GM06990 (cell line): ENCODE measurements at regions not wholly inside any gene's neighbourhood (a gene's known extent, or its start where the extent isn't known, plus 50 kb on each side); places are given as distances from the start of the nearest gene placed in this dataset.
"Not testable (repeated sequence)": the region's sequence is repeated elsewhere in the genome, so short reads cannot be mapped to it uniquely, and the experiment has no call there.

Experiments used
- DNase-seq: peaks from one replicate; pipeline ENCODE4 v3.0.0-alpha.2; 2011; ENCODE audit not compliant: insufficient read length; ENCODE audit errors: extremely low read depth
- H3K27me3 ChIP-seq: replicated peaks from 2 replicates; pipeline ENCODE4 v1.6.0; 2011; ENCODE audit warnings: low read length; ENCODE audit not compliant: control insufficient read depth, insufficient read depth
- H3K36me3 ChIP-seq: 2 replicates; pipeline ENCODE4 v1.5.1; 2011; ENCODE audit warnings: low read length; ENCODE audit not compliant: control insufficient read depth, insufficient read depth
- H3K4me3 ChIP-seq: replicated peaks from 2 replicates; pipeline ENCODE4 v1.5.1; 2011; ENCODE audit warnings: low read depth, mild to moderate bottlenecking, control low read depth, low read length

DNA sequence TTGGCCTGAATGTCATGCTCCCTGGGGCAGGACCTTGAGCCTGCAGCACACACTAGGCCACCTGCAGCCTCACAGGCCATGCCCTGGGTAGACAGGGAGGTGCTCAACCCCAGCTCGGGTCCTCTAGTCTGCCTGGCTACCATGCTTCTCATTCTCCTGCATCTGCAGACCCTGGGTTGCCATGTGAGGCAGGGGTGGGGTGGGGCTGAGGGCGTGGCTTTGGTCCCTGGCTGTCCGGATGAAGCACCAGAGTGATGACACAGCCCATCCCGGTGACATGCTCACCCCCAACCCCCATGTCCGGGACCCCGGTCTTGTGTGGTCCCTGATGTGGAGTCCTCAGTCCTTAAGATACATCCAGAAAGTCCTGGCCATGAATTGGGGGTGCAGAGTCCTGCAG, 521.8 kb downstream of the GOLGA6L6 start:
- not testable (repeated sequence) for DNase-seq

GRCh38 chr15:20017581-20017980, 524.0 kb downstream of the GOLGA6L6 start:
- not testable (repeated sequence) for DNase-seq

More for the DNA sequence above, 521.8 kb downstream of the GOLGA6L6 start:
- not testable (repeated sequence) for H3K27me3 ChIP-seq, H3K4me3 ChIP-seq, H3K36me3 ChIP-seq

GRCh38 chr15:20016941-20017340, 524.7 kb downstream of the GOLGA6L6 start:
- H3K27me3 ChIP-seq, H3K4me3 ChIP-seq, H3K36me3 ChIP-seq, DNase-seq: not testable (repeated sequence)

More at GRCh38 chr15:20017581-20017980, 524.0 kb downstream of the GOLGA6L6 start:
- H3K27me3 ChIP-seq, H3K36me3 ChIP-seq, H3K4me3 ChIP-seq: not testable (repeated sequence)

DNA sequence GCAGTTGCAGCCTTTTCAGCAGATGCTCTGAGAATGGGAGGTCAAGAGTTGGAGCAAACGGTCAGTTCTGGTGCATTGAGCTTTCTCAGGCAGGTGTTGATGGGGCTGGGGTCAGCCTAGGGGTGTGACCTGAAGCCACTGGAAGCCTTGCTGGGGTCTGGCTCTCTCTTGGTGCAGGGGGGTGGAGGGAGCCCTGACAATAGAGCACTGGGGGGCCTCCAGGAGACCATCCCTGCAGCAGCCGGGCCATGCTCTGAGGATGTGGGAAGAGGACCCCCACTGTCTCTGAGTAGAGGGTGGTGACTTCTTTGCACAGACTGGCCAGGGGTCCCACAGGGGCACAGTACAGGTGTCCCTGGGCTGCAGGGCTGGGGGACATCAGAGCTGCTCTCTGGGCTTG, 528.8 kb downstream of the GOLGA6L6 start:
- not testable (repeated sequence) for DNase-seq, H3K27me3 ChIP-seq

DNA sequence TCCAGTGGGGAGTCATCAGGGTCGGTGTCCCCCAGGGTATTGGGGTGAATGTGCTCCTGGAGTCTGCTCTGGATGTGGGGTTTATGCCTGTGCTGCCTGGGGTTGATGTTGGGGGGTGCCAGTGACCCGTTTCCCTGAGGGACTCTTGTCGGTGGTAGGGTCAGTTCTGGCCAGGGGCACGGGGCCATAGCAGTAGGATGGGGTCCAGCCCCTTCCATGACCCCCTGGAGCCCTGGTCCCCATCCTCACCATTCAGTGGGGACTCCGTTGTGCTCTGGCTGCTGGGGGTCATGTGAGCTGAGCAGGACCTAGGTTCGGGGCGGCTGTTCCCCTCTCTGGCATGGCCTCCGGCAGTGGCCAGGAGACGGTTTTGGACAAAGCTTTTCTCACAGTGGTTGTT, 530.8 kb downstream of the GOLGA6L6 start:
- not testable (repeated sequence) for H3K4me3 ChIP-seq, H3K27me3 ChIP-seq, H3K36me3 ChIP-seq, DNase-seq

More for the DNA sequence above, 528.8 kb downstream of the GOLGA6L6 start:
- H3K4me3 ChIP-seq, H3K36me3 ChIP-seq: not testable (repeated sequence)

DNA sequence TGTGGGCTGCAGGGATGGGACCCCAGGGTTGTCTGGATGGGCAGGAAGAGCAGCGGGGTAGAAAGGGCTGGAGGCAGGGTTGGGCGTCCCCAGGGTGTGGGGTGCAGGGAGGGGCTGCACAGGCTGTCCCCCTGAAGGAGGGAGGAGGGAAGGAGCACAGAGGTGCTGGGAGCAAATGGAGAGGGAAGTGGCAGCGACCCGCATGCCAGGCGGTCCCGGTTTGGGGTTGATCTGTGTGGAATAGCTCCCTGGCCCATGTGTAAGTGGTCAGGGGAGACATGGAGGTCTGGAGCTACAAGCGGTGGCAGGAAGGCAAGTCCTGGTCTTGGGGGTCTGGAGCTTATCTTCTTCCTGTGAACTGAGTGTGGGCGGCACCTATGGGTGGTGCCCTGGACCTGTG, 532.0 kb downstream of the GOLGA6L6 start:
- H3K4me3 ChIP-seq, H3K27me3 ChIP-seq, H3K36me3 ChIP-seq, DNase-seq: not testable (repeated sequence)

- H3K36me3 ChIP-seq, DNase-seq, H3K4me3 ChIP-seq, H3K27me3 ChIP-seq: not testable (repeated sequence)
Observed at GRCh38 chr15:20007338-20007737, 534.3 kb downstream of the GOLGA6L6 start.

DNA sequence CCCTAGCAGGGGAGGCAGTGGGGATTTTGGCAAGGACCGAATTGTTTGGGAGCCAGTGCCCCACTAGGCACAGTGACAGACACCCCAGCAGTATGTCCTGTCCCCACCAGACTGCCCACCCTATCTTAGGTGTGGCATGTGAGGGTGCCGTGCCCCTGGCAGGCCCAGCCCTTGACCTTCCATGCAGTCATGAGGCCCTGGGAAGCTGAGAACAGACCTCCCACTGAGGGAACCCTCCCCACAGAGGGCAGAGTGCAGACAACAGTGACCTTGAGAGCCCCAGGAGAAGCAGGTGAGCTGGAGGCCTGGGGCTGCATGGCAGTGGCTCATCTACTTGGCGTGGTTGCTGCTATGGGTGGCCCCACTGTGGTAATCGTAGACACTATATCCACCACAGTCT, 538.1 kb downstream of the GOLGA6L6 start:
- H3K36me3 ChIP-seq, DNase-seq, H3K4me3 ChIP-seq, H3K27me3 ChIP-seq: not testable (repeated sequence)

DNA sequence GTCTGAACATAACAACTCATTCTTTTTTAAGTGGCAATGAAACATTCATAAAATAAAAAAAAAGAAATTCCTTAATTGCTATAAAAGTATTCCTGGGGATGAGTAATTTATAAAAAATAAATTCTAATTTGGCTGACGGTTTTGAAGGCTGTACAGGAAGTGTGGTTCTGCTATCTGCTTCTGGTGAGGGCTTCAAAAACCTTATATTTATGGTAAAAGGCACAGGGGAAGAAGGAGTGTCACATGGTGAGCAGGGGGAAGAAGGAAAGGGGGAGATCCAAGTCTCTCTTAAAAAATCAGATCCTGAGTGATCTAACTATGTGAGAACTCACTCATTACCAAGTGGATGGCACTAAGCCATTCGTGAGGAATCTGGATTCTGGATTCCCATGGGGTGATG, 539.0 kb downstream of the GOLGA6L6 start:
- H3K4me3 ChIP-seq, DNase-seq: not testable (repeated sequence)

GRCh38 chr15:19996574-19997194, 544.9 kb downstream of the GOLGA6L6 start:
- not testable (repeated sequence) for H3K36me3 ChIP-seq, H3K4me3 ChIP-seq, H3K27me3 ChIP-seq, DNase-seq

More for the DNA sequence above, 539.0 kb downstream of the GOLGA6L6 start:
- H3K27me3 ChIP-seq, H3K36me3 ChIP-seq: not testable (repeated sequence)

GRCh38 chr15:19995296-19995695, 546.3 kb downstream of the GOLGA6L6 start:
- H3K36me3 ChIP-seq, DNase-seq, H3K27me3 ChIP-seq, H3K4me3 ChIP-seq: not testable (repeated sequence)
